ENCODE measurements at regions not wholly inside any gene's neighbourhood (a gene's known extent, or its start where the extent isn't known, plus 50 kb on each side); places are given as distances from the start of the nearest gene placed in this dataset.
"Not testable (repeated sequence)": the region's sequence is repeated elsewhere in the genome, so short reads cannot be mapped to it uniquely, and the experiment has no call there.

- no peak for DNase-seq (ENCODE audit: low spot score)
Measured at GRCh38 chr9:31574006-31574765, 810.3 kb upstream of the ACO1 start.

GRCh38 chr9:31582071-31582470 is 802.4 kb upstream of the ACO1 start:
- no peak for DNase-seq (ENCODE audit: low spot score)

- DNase-seq (ENCODE audit: low spot score) = no peak
Measured at GRCh38 chr9:31582561-31582960, 801.9 kb upstream of the ACO1 start.

- DNase-seq (ENCODE audit: low spot score) = no peak
Measured at GRCh38 chr9:31585158-31585557, 799.3 kb upstream of the ACO1 start.

- DNase-seq (ENCODE audit: low spot score) = no peak
Measured at GRCh38 chr9:31587146-31587545, 797.3 kb upstream of the ACO1 start.

- DNase-seq (ENCODE audit: low spot score) = peak; percentile 3
Measured at GRCh38 chr9:31588006-31588405, 796.4 kb upstream of the ACO1 start.

- no peak for DNase-seq (ENCODE audit: low spot score)
Measured at GRCh38 chr9:31588756-31589155, 795.7 kb upstream of the ACO1 start.

GRCh38 chr9:31590091-31590490 is 794.4 kb upstream of the ACO1 start:
- no peak for DNase-seq (ENCODE audit: low spot score)

- not testable (repeated sequence) for DNase-seq (ENCODE audit: low spot score)
Measured at GRCh38 chr9:31597086-31597485, 787.4 kb upstream of the ACO1 start.

GRCh38 chr9:31597977-31598376 is 786.5 kb upstream of the ACO1 start:
- DNase-seq (ENCODE audit: low spot score) = no peak

- no peak for DNase-seq (ENCODE audit: low spot score)
Measured at GRCh38 chr9:31601666-31602065, 782.8 kb upstream of the ACO1 start.

- no peak for DNase-seq (ENCODE audit: low spot score)
Measured at GRCh38 chr9:31604531-31604930, 779.9 kb upstream of the ACO1 start.

- no peak for DNase-seq (ENCODE audit: low spot score)
Measured at GRCh38 chr9:31605164-31605563, 779.3 kb upstream of the ACO1 start.

- no peak for DNase-seq (ENCODE audit: low spot score)
Measured at GRCh38 chr9:31606678-31607077, 777.8 kb upstream of the ACO1 start.

- no peak for DNase-seq (ENCODE audit: low spot score)
Measured at GRCh38 chr9:31608416-31608815, 776.0 kb upstream of the ACO1 start.

- DNase-seq (ENCODE audit: low spot score) = no peak
Measured at GRCh38 chr9:31608881-31609280, 775.6 kb upstream of the ACO1 start.

GRCh38 chr9:31612336-31613030 is 772.0 kb upstream of the ACO1 start:
- no peak for DNase-seq (ENCODE audit: low spot score)

- DNase-seq (ENCODE audit: low spot score) = no peak
Measured at GRCh38 chr9:31615966-31616365, 768.5 kb upstream of the ACO1 start.

GRCh38 chr9:31623511-31623910 is 760.9 kb upstream of the ACO1 start:
- no peak for DNase-seq (ENCODE audit: low spot score)

GRCh38 chr9:31629292-31629691 is 755.2 kb upstream of the ACO1 start:
- no peak for DNase-seq (ENCODE audit: low spot score)

- no peak for DNase-seq (ENCODE audit: low spot score)
Measured at GRCh38 chr9:31637265-31637664, 747.2 kb upstream of the ACO1 start.

- no peak for DNase-seq (ENCODE audit: low spot score)
Measured at GRCh38 chr9:31637861-31638260, 746.6 kb upstream of the ACO1 start.

- DNase-seq (ENCODE audit: low spot score) = no peak
Measured at GRCh38 chr9:31639451-31639850, 745.0 kb upstream of the ACO1 start.

GRCh38 chr9:31669311-31669710 is 715.1 kb upstream of the ACO1 start:
- DNase-seq (ENCODE audit: low spot score) = no peak
